HG03520 (cell line): ENCODE measurements at regions not wholly inside any gene's neighbourhood (a gene's known extent, or its start where the extent isn't known, plus 50 kb on each side); places are given as distances from the start of the nearest gene placed in this dataset.

Experiments used
- ATAC-seq: cut with Tn5 transposase; IDR thresholded peaks from one replicate; pipeline ENCODE4 v1.9.1; 2021; ENCODE audit warnings: mild to moderate bottlenecking, moderate library complexity; ENCODE audit not compliant: unreplicated experiment

DNA sequence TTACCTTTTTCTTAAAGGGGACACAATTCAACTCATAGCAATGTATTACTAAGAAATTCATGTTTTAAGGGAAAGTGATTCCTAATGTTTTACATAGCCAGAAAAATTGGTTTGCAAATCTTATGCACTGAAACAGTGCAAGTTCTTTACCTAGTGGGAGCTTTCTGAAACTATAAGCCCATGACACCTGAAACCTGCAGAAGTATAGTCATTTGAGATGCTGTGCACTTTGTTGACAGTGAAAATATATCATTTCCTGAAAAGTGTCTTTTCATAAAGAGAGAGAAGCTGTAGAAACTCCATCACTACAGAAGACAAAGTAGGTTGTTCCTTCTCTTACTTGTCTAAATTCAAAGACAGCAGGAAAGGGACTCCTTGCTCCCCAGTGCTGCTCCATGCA lies 517.1 kb downstream of the LMO7 start:
- no peak for ATAC-seq

DNA sequence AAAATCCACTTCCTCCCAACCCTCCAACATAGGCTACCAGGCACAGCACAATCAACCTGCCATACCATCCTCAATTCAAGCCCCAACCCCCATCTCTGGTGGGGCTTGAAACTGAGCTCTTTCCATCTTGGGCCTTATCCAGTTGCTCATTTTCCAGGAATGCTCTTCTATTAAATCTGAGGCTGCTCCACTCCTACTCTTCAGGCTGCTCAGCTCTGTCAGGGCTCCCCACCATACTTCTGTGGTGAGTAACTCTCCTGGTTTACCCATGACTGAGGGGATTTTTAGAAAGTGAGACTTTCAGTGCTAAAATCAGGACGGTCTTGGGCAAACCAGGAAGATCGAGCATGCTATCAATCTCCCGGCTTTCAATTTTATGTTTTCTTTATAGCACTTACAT lies 512.8 kb downstream of the LMO7 start:
- no peak for ATAC-seq

DNA sequence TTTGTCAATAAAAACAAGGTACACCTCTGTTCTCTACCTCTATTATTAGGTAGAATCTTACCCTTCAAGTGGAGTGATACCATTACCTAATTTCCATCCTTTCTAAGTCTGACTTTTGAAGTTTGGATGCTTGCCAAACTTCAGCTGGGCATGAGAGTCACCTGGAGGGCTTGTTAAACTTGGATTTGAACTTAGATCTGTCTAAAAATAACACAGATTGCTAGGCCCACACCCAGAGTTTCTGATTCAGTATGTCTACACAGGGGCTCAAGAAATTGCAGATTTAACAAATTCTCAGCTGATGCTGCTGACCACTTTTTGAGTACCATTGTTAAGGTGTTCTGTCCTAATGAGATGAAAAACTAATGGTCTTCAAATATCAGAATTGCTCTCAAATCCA lies 512.2 kb downstream of the LMO7 start:
- ATAC-seq: no peak

DNA sequence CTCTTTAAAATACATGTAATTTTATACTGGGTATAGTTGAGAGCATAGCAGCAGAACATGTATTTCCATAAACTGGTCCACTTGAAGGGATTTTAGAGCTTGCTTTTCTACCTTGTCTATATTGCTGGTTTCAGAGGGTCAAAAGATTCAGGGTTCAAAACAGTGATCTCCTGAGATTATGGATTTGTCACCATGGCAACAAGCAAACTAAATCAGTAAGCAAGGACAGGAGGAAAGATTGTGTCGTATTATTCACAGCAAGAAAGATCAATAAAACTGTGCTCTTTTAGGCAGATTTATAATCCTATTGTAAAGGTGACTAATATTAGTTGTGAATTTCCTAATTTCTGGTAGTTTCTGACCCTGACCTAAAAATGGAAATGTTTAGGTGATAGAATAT lies 496.4 kb downstream of the LMO7 start:
- no peak for ATAC-seq

DNA sequence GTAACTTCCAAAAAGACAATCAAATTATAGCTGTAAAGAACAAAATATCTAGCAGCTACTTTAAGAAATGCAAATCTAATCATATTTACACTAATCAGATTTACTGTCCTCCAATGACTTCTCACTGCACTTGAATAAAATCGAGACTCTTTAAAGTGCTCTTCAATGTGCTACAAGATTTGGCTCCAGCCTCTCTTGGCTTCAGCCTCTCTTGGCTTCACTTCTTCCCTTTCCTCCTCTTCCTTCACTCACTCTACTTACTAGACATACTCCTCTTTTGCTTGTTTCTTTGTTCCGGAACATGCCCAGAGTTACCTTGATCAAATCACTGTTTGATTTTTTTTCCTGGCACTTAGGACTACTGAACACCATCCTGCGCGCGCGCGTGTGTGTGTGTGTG lies 495.4 kb downstream of the LMO7 start:
- ATAC-seq: no peak

DNA sequence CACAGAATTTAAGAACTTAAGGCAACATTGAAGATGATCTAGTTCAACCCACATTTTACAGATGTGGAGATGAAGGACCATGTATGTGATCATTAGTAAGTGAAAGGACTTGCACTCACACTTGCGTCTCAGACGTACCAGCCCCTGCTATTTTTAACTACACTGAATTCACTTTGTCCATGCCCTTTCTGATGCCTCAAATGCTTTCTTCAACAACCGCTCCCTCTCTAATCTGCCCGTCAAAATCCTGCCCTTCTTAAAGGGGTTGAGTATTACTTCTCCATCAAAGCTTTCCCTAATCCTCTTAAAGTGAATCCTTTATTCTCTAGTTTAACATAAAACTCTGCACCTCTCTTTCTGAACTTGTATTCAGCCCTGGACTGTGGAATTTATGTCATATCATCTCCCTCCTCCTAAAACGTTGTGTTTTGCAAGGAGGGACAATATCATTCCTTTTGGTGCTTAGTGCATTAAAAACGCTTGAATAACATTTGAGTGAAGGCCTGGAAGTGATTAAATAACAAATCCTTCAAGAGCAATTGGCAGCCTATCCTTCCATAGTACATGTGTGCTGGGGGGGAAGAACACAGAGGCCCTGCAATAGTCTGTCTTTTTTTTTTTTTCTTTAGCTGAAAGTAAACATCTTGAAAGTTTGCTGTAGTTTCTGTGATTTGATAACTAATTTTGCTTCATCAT lies 493.3 kb downstream of the LMO7 start:
- no peak for ATAC-seq

DNA sequence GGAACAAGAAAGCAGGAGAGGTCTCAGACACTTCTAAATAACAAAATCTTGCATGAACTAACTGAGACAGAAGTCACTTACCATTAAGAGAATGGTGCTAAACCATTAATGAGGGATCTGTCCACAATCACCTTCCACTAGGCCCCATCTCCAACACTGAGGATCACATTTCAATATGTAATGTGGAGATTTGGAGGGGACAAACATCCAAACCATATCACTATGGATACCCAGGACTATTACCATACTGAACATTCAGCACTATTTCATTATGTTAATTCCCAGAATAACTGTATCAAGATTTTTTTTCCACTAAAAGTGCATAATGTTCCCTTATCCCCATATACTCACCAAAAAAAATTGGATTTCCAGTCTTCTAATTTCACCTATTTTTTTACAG lies 491.8 kb downstream of the LMO7 start:
- no peak for ATAC-seq

DNA sequence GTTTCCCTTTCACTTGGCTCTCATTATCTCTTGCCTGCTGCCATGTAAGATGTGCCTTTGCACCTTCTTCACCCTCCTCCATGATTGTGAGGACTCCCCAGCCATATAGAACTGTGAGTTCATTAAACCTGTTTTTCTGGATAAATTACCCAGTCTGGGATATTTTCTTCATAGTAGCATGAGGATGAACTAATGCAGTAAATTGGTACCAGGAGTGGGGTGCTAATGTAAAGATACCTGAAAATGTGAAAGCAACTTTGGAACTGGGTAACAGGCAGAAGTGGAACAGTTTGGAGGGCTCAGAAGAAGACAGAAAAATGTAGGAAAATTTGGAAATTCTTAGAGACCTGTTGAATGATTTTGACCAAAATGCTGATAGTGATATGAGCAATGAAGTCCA lies 487.4 kb downstream of the LMO7 start:
- ATAC-seq: no peak

DNA sequence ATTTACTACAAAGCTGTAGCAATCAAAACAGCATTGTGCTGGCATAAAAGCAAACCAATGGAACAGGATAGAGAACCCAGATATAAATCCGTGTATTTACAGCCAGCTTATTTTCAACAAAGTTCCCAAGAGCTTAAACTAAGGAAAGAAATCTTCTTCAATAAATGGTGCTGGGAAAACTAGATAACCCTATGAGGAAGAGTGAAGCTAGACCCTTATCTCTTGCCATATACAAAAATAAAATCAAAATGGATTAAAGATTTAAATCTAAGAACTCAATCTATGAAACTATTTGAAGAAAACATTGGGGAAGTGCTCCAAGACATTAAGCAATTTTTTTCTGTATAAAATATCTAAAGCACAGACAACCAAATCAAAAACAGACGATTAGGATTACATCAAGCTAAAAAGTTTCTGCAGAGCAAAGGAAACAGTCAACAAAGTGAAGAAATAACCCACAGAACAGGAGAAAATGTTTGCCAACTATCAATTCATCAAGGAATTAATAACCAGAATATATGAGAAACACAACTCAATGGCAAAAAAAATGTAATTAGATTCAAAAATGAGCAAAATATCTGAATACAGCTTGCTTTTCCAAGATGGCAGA lies 480.7 kb downstream of the LMO7 start:
- ATAC-seq: no peak

DNA sequence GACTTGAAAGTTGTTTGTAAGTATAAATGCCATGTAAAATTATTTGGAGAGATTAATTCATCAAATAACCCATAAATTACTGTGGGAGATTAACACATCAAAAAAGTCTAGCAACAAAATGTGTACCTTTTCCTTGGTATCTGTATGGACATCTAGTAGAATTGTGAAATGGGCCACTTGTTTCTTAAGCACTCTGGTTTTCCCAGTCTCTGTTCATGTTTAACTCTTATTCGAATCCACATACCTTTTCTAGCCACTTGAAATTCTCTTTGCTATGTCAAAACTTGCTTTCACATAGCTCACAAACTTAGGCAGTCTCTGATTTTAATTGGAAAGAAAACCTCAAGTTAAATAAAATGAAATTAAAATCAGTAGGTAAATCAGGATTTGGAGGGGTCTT lies 470.6 kb downstream of the LMO7 start:
- no peak for ATAC-seq

DNA sequence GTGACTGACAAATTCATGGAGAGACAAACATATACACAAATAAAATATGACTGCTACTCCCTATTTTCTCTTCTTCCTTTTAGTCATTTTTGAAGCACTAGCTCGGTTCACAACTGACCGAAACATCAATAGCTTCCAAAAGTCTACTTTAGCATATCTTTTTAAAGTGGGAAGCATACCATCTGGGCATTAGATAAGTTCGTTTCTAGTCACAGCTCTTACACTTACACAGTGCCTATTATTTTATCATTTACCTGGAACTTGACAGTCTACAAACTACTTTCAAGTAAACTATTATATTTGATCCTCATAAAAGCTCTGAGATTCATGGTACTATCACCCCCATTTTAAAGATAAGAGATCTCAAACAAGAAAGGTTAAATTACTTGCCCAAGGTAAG lies 458.5 kb downstream of the LMO7 start:
- no peak for ATAC-seq

DNA sequence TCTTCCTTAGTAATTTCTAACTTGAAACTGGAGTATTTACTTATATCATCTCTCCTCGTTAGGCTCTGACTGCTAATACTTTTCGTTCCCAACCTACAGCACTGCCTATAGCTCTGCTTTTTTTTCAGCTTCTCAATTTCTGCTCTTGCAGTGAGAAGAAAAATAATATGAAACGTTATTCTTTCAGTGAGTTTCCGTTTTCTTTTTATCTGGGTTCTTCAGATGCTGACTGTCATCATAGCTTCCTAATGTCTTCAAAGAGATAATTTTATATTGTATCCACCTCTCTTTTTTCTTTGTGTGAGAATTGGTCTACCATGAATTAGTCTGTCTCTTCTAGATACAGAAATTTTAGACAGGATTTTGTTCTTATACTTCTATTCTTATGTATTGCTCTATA lies 454.9 kb downstream of the LMO7 start:
- no peak for ATAC-seq

DNA sequence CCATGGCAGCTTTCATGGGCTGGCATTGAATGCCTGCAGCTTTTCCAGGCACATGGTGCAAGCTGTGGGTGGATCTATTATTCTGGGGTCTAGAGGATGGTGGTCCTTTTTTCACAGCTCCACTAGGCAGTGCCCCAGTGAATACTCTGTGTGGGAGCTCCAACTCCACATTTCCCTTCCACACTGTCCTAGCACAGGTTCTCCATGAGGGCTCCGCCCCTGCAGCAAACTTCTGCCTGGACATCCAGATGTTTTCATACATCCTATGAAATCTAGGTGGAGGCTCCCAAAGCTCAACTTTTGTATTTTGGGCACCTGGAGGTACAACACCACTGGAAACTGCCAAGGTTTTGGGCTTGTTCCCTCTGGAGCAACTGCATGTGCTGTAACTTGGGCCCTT lies 450.6 kb downstream of the LMO7 start:
- no peak for ATAC-seq

DNA sequence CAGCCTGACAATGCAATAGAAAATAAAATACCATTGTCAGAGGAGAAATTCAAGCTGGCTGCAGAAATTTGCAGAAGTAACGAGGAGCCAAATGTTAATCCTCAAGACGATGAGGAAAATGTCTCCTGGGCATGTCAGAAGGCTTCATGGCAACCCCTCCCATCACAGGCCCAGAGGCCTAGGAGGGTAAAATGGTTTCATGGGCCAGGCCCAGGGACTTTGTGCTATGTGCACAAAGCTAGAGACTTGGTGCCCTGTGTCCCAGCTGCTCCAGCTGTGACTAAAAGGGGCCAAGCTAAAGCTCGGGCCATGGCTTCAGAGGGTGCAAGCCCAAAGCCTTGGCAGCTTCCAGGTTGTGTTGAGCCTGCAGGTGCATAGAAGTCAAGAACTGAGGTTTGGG lies 431.7 kb downstream of the LMO7 start:
- ATAC-seq: no peak

DNA sequence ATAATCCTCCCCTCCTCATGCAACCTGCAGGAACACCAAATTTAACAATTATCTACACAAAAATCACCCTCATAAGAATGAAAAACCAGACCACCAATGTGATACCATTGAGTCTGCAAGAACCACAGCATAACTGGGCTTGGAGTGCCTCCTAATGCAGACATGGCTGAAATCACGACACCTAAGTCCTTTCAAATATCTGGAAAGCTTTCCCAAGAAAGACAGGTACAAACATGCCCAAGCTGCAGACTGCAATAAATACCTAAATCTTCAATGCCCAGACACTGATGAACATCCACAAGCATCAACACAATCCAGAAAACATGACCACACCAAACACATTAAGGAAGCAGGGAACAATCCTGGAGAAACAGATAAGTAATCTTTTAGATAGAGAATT lies 417.1 kb downstream of the LMO7 start:
- ATAC-seq: no peak

DNA sequence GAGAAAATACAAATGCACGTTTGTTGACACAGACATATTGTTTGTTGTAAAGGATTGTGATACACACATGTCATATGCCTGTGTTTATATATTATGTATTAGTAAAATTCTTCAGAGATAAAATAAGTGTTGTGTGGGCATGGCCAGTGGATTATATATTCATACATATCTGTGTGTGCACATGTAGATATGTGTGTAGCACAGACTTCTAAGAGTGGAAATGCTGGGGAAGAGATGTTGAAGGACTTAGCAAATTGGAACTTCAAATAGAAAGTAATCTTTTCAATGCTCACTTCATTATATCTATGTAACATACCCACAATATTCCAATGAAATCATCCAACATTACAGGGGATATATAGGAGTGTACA lies 413.2 kb downstream of the LMO7 start:
- ATAC-seq: no peak

DNA sequence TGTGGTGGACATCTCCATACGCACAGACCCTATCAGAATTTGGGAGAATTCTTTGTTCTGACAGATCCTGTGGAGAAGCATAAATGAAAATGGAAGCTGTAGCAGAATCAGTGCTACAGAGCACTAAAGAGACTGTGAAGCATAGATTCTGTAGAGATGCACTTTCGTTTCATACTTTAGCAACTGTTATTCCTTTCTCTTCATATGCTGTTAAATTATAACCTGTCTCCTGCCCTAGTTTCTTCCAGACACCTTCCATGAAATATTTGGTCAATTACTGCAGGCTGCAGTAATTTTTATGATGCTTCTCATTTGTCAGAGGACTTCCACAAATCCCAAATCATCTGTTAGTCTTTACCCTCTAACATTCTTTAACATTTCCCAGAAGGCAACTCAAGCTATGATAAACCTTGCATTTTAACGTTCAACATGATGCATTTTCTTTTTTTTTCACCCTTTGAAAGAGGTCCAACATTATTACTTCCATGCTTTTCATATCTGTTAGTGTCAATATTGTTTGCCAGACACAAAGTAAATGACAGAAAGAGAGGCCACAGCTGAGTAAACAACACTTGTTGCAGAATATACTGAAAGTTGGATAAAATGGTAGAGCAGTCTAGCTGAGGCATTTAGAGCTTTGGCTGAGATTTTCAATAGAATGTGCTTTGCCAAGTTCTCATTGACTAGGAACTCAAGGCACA lies 412.7 kb downstream of the LMO7 start:
- ATAC-seq: no peak

DNA sequence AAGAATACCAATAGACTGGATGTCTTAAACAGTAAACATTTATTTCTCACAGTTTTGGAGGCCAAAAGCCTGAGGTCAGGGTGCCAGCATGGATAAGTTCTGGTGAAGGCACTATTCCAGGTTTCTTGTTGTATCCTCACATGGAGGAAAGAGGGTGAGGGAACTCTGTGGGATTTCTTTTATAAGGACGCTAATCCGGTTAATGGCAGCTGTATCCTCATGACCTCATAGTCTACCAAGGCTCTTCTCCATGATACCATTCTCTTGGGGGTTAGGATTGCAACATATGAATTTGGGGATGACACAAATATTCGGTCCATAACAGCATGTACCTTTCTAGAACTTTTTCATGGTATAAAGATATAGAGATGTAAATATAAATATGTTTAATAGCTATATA lies 412.0 kb downstream of the LMO7 start:
- ATAC-seq: no peak

DNA sequence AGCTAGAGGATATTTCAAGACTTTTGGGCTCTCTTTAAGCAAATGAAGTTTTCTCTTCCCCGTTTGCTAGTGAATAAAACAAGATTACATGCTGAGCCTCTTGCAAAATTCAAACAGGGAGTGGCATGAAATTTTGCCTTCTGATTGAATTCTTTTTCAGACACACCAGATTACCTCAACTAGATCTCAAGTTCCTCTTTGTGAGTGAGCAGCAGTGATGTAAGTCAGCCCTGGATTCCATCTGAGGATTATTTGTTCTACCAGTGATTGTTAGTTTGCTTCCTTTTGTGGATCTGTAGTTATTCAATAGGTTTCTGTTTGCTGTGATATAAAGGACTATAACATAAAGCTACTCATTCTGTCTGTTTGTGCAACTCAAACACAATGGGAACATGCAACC lies 407.7 kb downstream of the LMO7 start:
- no peak for ATAC-seq

DNA sequence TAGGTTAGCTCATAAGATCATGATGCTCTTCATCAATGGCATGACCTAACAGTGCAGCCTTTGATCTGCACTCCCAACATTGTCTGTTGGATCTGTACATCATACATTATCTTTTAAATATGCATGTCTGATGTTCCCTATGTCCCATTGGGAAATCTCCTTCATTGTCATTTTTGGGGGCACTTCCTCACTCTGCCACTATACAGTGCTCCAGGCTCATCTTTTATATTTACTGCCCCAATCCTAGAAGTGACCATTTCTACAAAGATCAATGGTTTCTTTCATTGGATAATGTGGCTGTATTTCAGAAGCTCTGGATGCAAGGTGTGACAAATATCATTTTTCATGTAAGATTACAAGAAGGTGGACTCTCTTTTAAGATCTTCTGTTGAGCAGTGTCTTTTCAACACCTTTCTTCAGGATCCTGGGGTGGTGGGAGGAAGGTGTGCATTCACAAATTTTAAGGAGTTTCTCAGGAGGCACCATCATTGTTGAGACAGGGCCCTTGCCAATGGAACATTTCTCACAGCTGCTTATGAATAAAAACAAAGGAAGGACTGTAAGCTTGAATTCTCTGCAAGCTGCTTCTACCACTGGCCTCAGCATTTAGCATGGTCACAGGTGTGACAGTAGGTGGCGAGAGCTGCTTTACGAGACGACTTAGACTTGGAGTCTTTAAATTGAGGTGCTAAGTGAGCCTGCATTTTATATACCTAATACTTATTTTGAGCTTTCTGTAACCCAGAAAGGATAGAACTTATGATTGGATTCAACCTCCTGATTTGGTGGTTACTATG lies 403.0 kb downstream of the LMO7 start:
- no peak for ATAC-seq

DNA sequence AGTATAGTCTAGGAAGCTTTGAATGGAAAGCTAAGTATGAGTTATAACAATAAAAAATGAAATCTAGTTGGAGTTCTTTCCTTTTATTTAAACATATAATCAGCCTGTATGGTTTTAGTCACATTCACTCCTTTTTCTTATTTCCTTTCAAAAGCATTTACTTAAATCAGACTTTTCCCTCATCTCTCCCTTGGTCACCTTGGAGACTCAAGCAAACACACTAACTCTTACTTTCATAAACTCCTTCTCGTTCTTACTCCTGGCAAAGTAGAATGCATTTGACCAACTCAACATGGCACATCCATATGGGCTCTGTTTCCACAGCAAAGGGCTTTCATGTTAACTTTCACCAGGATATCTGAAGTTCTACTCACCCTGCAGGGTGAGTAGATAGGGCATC lies 400.0 kb downstream of the LMO7 start:
- no peak for ATAC-seq

DNA sequence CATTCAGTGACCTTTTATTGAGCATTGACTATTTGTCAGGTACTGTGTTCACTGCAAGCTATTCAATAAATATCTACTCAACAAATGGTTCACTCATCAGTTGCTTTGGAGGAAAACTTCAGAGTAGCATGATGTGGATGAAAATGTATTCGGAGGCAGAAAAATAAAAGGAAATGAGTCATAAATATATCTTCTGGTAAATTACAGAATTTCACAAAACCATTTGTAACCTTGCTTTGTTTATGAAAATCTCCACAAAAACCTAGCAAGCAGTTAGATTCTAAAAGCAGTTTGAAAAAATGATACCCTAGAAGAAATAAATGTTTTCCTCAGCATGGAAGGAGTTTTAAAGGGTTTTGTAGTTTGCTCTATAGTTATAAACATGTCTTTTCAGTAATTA lies 399.6 kb downstream of the LMO7 start:
- no peak for ATAC-seq
